Neuronal stem cell (in vitro differentiated cells): ENCODE measurements at regions not wholly inside any gene's neighbourhood (a gene's known extent, or its start where the extent isn't known, plus 50 kb on each side); places are given as distances from the start of the nearest gene placed in this dataset.

ENCODE experiments used
- DNase-seq: peaks from one replicate; pipeline ENCODE4 v3.0.0-alpha.2; 2013; ENCODE audit warnings: low spot score
- H2AFZ ChIP-seq: one replicate; pipeline ENCODE4 v1.6.1; 2013; ENCODE audit warnings: mild to moderate bottlenecking, low read length, inconsistent platforms
- H2AK5ac ChIP-seq: 2 replicates; pipeline ENCODE4 v1.6.1; 2013; ENCODE audit warnings: low read depth, mild to moderate bottlenecking, inconsistent platforms, low read length, moderate library complexity, mixed read lengths
- H2BK120ac ChIP-seq: 2 replicates; pipeline ENCODE4 v1.6.1; 2013; ENCODE audit warnings: low read depth, mild to moderate bottlenecking, inconsistent platforms, low read length, moderate library complexity, mixed read lengths
- H2BK12ac ChIP-seq: one replicate; pipeline ENCODE4 v1.6.1; 2013; ENCODE audit warnings: low read length, inconsistent platforms
- H2BK15ac ChIP-seq: 2 replicates; pipeline ENCODE4 v1.6.1; 2013; ENCODE audit warnings: mild to moderate bottlenecking, low read length, inconsistent platforms, mixed read lengths
- H2BK5ac ChIP-seq: one replicate; pipeline ENCODE4 v1.6.1; 2013; ENCODE audit warnings: inconsistent platforms, mild to moderate bottlenecking, low read length, moderate library complexity
- H3K14ac ChIP-seq: one replicate; pipeline ENCODE4 v1.6.1; 2013; ENCODE audit warnings: low read length, inconsistent platforms
- H3K18ac ChIP-seq: 2 replicates; pipeline ENCODE4 v1.6.1; 2013; ENCODE audit warnings: low read length, inconsistent platforms
- H3K23ac ChIP-seq: 2 replicates; pipeline ENCODE4 v1.6.1; 2013; ENCODE audit warnings: low read depth, mild to moderate bottlenecking, mixed read lengths, low read length, inconsistent platforms; ENCODE audit not compliant: poor library complexity
- H3K27ac ChIP-seq: replicated peaks from 3 replicates; pipeline ENCODE4 v1.5.1; 2013; ENCODE audit warnings: low read length, inconsistent platforms
- H3K27me3 ChIP-seq, 3 experiments: 2 replicates each; pipeline ENCODE4 v1.6.1; 2013; ENCODE audit warnings: low read length in 3 of 3, mild to moderate bottlenecking in 2 of 3, inconsistent platforms in 1 of 3, low read depth in 1 of 3, mixed read lengths in 1 of 3, moderate library complexity in 1 of 3; ENCODE audit not compliant: control insufficient read depth in 3 of 3, insufficient read depth in 3 of 3
- H3K36me3 ChIP-seq, 2 donors: replicated peaks in 1 of 2; 2 replicates each; pipeline ENCODE4 v1.6.1; 2013; ENCODE audit warnings: low read length in 2 of 2; ENCODE audit not compliant: control insufficient read depth in 2 of 2, insufficient read depth in 2 of 2
- H3K4ac ChIP-seq: 2 replicates; pipeline ENCODE4 v1.6.1; 2013; ENCODE audit warnings: inconsistent platforms, mild to moderate bottlenecking, low read length, moderate library complexity
- H3K4me1 ChIP-seq, 2 donors: 1 replicate in 1 of 2; 2 replicates in 1 of 2; pipeline ENCODE4 v1.6.1; 2013; ENCODE audit warnings: low read length in 2 of 2, low read depth in 1 of 2; ENCODE audit not compliant: control insufficient read depth in 2 of 2, insufficient read depth in 1 of 2
- H3K4me2 ChIP-seq: one replicate; pipeline ENCODE4 v1.6.1; 2013; ENCODE audit warnings: mild to moderate bottlenecking, low read length, inconsistent platforms; ENCODE audit not compliant: insufficient read depth, poor library complexity, severe bottlenecking
- H3K4me3 ChIP-seq, 2 donors: 2 replicates each; pipeline ENCODE4 v1.5.1; 2013; ENCODE audit warnings: low read length in 2 of 2, mild to moderate bottlenecking in 2 of 2, inconsistent platforms in 1 of 2, moderate library complexity in 1 of 2
- H3K79me1 ChIP-seq: one replicate; pipeline ENCODE4 v1.6.1; 2013; ENCODE audit warnings: low read depth, mild to moderate bottlenecking, inconsistent platforms, low read length, moderate library complexity
- H3K9ac ChIP-seq: one replicate; pipeline ENCODE4 v1.6.1; 2013; ENCODE audit warnings: mild to moderate bottlenecking, low read depth, low read length, inconsistent platforms; ENCODE audit not compliant: poor library complexity
- H3K9me3 ChIP-seq, 2 donors: replicated peaks in 1 of 2; 2 replicates each; pipeline versions ENCODE3 to v1.6.1; 2013; ENCODE audit warnings: low read length in 2 of 2, mild to moderate bottlenecking in 2 of 2, inconsistent platforms in 1 of 2, low read depth in 1 of 2, mixed read lengths in 1 of 2, moderate library complexity in 1 of 2; ENCODE audit not compliant: control insufficient read depth in 2 of 2, insufficient read depth in 1 of 2
- H4K8ac ChIP-seq: one replicate; pipeline ENCODE4 v1.6.1; 2013; ENCODE audit warnings: low read depth, mild to moderate bottlenecking, inconsistent platforms, low read length, moderate library complexity
- H4K91ac ChIP-seq: one replicate; pipeline ENCODE4 v1.6.1; 2013; ENCODE audit warnings: low read length, low read depth, mild to moderate bottlenecking, inconsistent platforms; ENCODE audit not compliant: poor library complexity
- WGBS, 2 donors: extraction: QIAGEN DNeasy Blood & Tissue Kit; methylation state at CpG; one replicate each; pipeline ENCODE4 v1.1.7; 2013; ENCODE audit warnings: missing lambda C conversion rate in 2 of 2, mixed read lengths in 1 of 2; ENCODE audit not compliant: insufficient read length in 2 of 2, insufficient replicate concordance in 1 of 2; ENCODE audit errors: extremely low coverage in 2 of 2; 5-methylcytosine and 5-hydroxymethylcytosine counted together

GRCh38 chr5:105101577-105101976, 1539.0 kb upstream of the NUDT12 start:
- no peak overlapping the region for H2AFZ ChIP-seq
- no CpG with 5 or more reads among the region's 2 CpGs for WGBS, 2 donors

GRCh38 chr5:105088961-105089360, 1526.4 kb upstream of the NUDT12 start:
- H3K27ac ChIP-seq: no peak overlapping the region
- no peak overlapping the region for H4K91ac ChIP-seq
- H3K36me3 ChIP-seq: no peaks in the 10 kb centered on the region
- no peak overlapping the region for H3K14ac ChIP-seq
- no peaks in the 10 kb centered on the region for H3K27me3 ChIP-seq
- H3K79me1 ChIP-seq: no peaks in the 10 kb centered on the region
- no peak overlapping the region for H3K4me2 ChIP-seq
- H2BK15ac ChIP-seq: no peak overlapping the region
- no peak overlapping the region for H3K4me3 ChIP-seq
- no CpG with 5 or more reads among the region's 2 CpGs for WGBS, 2 donors
- H3K4me1 ChIP-seq: no peaks in the 10 kb centered on the region
- H2BK12ac ChIP-seq: no peak overlapping the region
- no peak overlapping the region for H2BK120ac ChIP-seq
- H3K9ac ChIP-seq: no peak overlapping the region
- H2AK5ac ChIP-seq: no peak overlapping the region
- no peak for DNase-seq
- no peak overlapping the region for H2AFZ ChIP-seq
- no peak overlapping the region for H2BK5ac ChIP-seq
- H3K23ac ChIP-seq: no peak overlapping the region
- H3K4ac ChIP-seq: no peak overlapping the region
- H3K9me3 ChIP-seq: peaks cover 0 to 2% of the 10 kb centered on the region in 2 donors
- no peak overlapping the region for H3K18ac ChIP-seq
- H4K8ac ChIP-seq: no peak overlapping the region

More at GRCh38 chr5:105101577-105101976, 1539.0 kb upstream of the NUDT12 start:
- Histone ChIP-seq H2AK5ac (no peak overlapping the region), H3K27me3 (no peaks in the 10 kb centered on the region), H3K4me3 (no peak overlapping the region), H3K36me3 (no peaks in the 10 kb centered on the region), H3K18ac (no peak overlapping the region), H3K4ac (no peak overlapping the region), H3K9ac (no peak overlapping the region), H3K23ac (no peak overlapping the region), H4K91ac (no peak overlapping the region), H2BK120ac (no peak overlapping the region), H3K4me1 (no peaks in the 10 kb centered on the region), H2BK15ac (no peak overlapping the region), H3K27ac (no peak overlapping the region), H4K8ac (no peak overlapping the region), H3K14ac (no peak overlapping the region), H2BK5ac (no peak overlapping the region), H3K9me3 (no peaks in the 10 kb centered on the region), H3K4me2 (no peak overlapping the region), H3K79me1 (no peaks in the 10 kb centered on the region), H2BK12ac (no peak overlapping the region)
- no peak for DNase-seq

DNA sequence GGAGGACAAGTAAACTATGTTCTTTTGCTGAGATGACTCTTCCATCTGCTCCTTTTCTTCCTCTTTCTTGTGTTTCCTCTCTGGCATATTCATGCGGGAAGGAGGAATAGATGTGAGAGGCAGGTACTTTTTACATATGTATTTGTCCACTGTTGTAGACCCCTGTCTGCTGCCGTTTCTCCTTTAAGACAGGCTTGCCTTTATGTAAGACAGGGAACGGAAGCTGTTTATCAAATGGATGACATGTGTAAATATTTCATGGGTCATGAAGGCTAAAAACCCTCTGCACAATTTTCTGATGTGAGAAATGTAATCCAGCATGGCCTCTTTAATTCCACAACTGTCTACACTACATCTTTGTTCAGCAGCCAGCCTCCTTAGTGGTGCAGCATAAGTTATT, 1525.5 kb upstream of the NUDT12 start:
- H4K91ac ChIP-seq: no peak overlapping the region
- H3K4me2 ChIP-seq: no peak overlapping the region
- H3K4me1 ChIP-seq: no peaks in the 10 kb centered on the region
- no peak overlapping the region for H3K9ac ChIP-seq
- DNase-seq: no peak
- no peaks in the 10 kb centered on the region for H3K27me3 ChIP-seq
- no peak overlapping the region for H2BK5ac ChIP-seq
- H2BK120ac ChIP-seq: no peak overlapping the region
- no peak overlapping the region for H3K14ac ChIP-seq
- peaks cover 0 to 2% of the 10 kb centered on the region in 2 donors for H3K9me3 ChIP-seq
- H2AFZ ChIP-seq: no peak overlapping the region
- H3K27ac ChIP-seq: no peak overlapping the region
- no peaks in the 10 kb centered on the region for H3K36me3 ChIP-seq
- WGBS, 2 donors: no CpG with 5 or more reads among the region's 3 CpGs
- H2BK15ac ChIP-seq: no peak overlapping the region
- H3K4me3 ChIP-seq: no peak overlapping the region
- H3K23ac ChIP-seq: no peak overlapping the region
- H2AK5ac ChIP-seq: no peak overlapping the region
- H4K8ac ChIP-seq: no peak overlapping the region
- H3K18ac ChIP-seq: no peak overlapping the region
- no peak overlapping the region for H2BK12ac ChIP-seq
- no peaks in the 10 kb centered on the region for H3K79me1 ChIP-seq
- H3K4ac ChIP-seq: no peak overlapping the region

DNA sequence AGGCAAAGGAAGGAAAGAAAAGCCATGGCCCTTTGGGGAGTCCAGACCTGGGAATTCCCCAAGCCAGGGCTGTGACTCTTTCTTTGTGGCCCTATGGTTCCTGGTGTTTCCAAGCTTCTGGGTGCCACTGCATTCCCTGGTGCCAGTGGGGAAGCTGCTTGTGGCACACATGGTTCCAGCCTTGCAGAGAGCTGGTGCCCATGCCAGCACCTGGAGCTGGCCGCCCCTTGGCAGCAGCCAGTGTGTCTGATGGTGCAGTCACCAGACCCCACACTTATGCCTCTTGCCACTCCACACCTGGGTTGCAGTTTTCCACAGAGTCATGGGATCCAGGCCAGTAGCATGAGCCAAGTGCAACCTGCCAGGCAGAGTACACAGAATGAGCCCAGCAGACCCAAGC, 1495.3 kb upstream of the NUDT12 start:
- H3K9ac ChIP-seq: no peak overlapping the region
- no peak overlapping the region for H4K91ac ChIP-seq
- H3K4ac ChIP-seq: no peak overlapping the region
- no peak overlapping the region for H2BK5ac ChIP-seq
- no peak for DNase-seq
- no peak overlapping the region for H4K8ac ChIP-seq
- peaks cover 0 to 2% of the 10 kb centered on the region in 2 donors for H3K36me3 ChIP-seq
- peak overlapping the region in 1 of 2 donors; percentile 54 for H3K4me3 ChIP-seq
- no peak overlapping the region for H2BK120ac ChIP-seq
- no peak overlapping the region for H3K4me2 ChIP-seq
- H2BK15ac ChIP-seq: no peak overlapping the region
- no CpG with 5 or more reads among the region's 1 CpG for WGBS, 2 donors
- H3K18ac ChIP-seq: no peak overlapping the region
- H2AFZ ChIP-seq: no peak overlapping the region
- H3K79me1 ChIP-seq: peaks cover 3% of the 10 kb centered on the region
- H3K9me3 ChIP-seq: peaks cover 7 to 11% of the 10 kb centered on the region in 2 donors
- no peaks in the 10 kb centered on the region for H3K4me1 ChIP-seq
- no peak overlapping the region for H2AK5ac ChIP-seq
- H3K14ac ChIP-seq: no peak overlapping the region
- no peaks in the 10 kb centered on the region for H3K27me3 ChIP-seq
- no peak overlapping the region for H2BK12ac ChIP-seq
- H3K23ac ChIP-seq: no peak overlapping the region
- no peak overlapping the region for H3K27ac ChIP-seq
